Lower lobe of right lung (tissue), 2 donors: ENCODE measurements at regions not wholly inside any gene's neighbourhood (a gene's known extent, or its start where the extent isn't known, plus 50 kb on each side); places are given as distances from the start of the nearest gene placed in this dataset.

ENCODE experiments used
- ATAC-seq, 2 donors: fragments of 200-7000 bp; cut with Tn5 transposase; one replicate each; pipeline ENCODE4 v1.9.1; 2020 to 2022; ENCODE audit warnings: mild to moderate bottlenecking in 2 of 2, moderate library complexity in 2 of 2
- DNase-seq: peaks from one replicate; pipeline ENCODE4 v3.0.0-alpha.2; 2020
- H3K27ac ChIP-seq: fragments of 200-600 bp; one replicate; pipeline ENCODE4 v1.8.0; 2022
- H3K27me3 ChIP-seq: fragments of 200-600 bp; one replicate; pipeline ENCODE4 v1.8.0; 2022; ENCODE audit warnings: low read depth
- H3K36me3 ChIP-seq: fragments of 200-600 bp; one replicate; pipeline ENCODE4 v1.8.0; 2022; ENCODE audit warnings: mild to moderate bottlenecking
- H3K4me1 ChIP-seq: fragments of 200-600 bp; one replicate; pipeline ENCODE4 v1.8.0; 2022
- H3K4me3 ChIP-seq: fragments of 200-600 bp; one replicate; pipeline ENCODE4 v1.8.0; 2022; ENCODE audit warnings: mild to moderate bottlenecking
- H3K9me3 ChIP-seq: fragments of 200-600 bp; one replicate; pipeline ENCODE4 v1.8.0; 2022
- CTCF ChIP-seq: fragments of 200-600 bp; IDR thresholded peaks from one replicate; pipeline ENCODE4 v1.8.0; 2022; ENCODE audit warnings: antibody characterized with exemption, mild to moderate bottlenecking
- intact Hi-C: fragments of 100-400 bp; cut with DNase I; formaldehyde crosslinking; loops from one replicate; pipeline ENCODE4 v1.11.0; 2022
- donor health status: DM: no; HTN: yes; CAD: no; lungs with severe emphysema.

GRCh38 chr6:23728707-23729106 lies 397.3 kb upstream of the NRSN1 start:
- H3K27me3 ChIP-seq = no peaks in the 10 kb centered on the region
- peak; percentile 58 to 74 for ATAC-seq
- no peak overlapping the region for H3K4me3 ChIP-seq
- DNase-seq = no peak
- TF ChIP-seq CTCF = no peak
- H3K27ac ChIP-seq = no peak overlapping the region
- no peaks in the 10 kb centered on the region for H3K36me3 ChIP-seq
- H3K4me1 ChIP-seq = no peaks in the 10 kb centered on the region
- no peaks in the 10 kb centered on the region for H3K9me3 ChIP-seq
- intact Hi-C loops = no loop called here

GRCh38 chr6:23731609-23732008 lies 394.4 kb upstream of the NRSN1 start:
- no peak overlapping the region for H3K27ac ChIP-seq
- H3K27me3 ChIP-seq = no peaks in the 10 kb centered on the region
- ATAC-seq (no peak), DNase-seq (no peak)
- H3K36me3 ChIP-seq = no peaks in the 10 kb centered on the region
- no peak overlapping the region for H3K4me3 ChIP-seq
- no peaks in the 10 kb centered on the region for H3K9me3 ChIP-seq
- H3K4me1 ChIP-seq = no peaks in the 10 kb centered on the region
- intact Hi-C loops = no loop called here
- no peak for TF ChIP-seq CTCF

- no peaks in the 10 kb centered on the region for H3K27me3 ChIP-seq
- no peak overlapping the region for H3K27ac ChIP-seq
- no peak for TF ChIP-seq CTCF
- H3K9me3 ChIP-seq = no peaks in the 10 kb centered on the region
- DNase-seq (no peak), ATAC-seq (no peak)
- no peak overlapping the region for H3K4me3 ChIP-seq
- intact Hi-C loops = no loop called here
- no peaks in the 10 kb centered on the region for H3K36me3 ChIP-seq
- H3K4me1 ChIP-seq = no peaks in the 10 kb centered on the region
Observed at GRCh38 chr6:23732521-23732920, 393.5 kb upstream of the NRSN1 start.

GRCh38 chr6:23735151-23735550 lies 390.9 kb upstream of the NRSN1 start:
- Histone ChIP-seq H3K4me3 (no peak overlapping the region), H3K27me3 (no peaks in the 10 kb centered on the region), H3K9me3 (no peaks in the 10 kb centered on the region), H3K4me1 (no peaks in the 10 kb centered on the region), H3K36me3 (no peaks in the 10 kb centered on the region), H3K27ac (no peak overlapping the region)
- no peak for DNase-seq
- no peak for TF ChIP-seq CTCF
- intact Hi-C loops = no loop called here
- no peak for ATAC-seq

- no peak overlapping the region for H3K4me3 ChIP-seq
Observed at GRCh38 chr6:23736577-23736976, 389.4 kb upstream of the NRSN1 start.

More at GRCh38 chr6:23736577-23736976, 389.4 kb upstream of the NRSN1 start:
- no peak for ATAC-seq
- TF ChIP-seq CTCF = no peak
- no peak overlapping the region for H3K27ac ChIP-seq
- no peaks in the 10 kb centered on the region for H3K4me1 ChIP-seq
- intact Hi-C loops = no loop called here
- no peaks in the 10 kb centered on the region for H3K27me3 ChIP-seq
- H3K9me3 ChIP-seq = no peaks in the 10 kb centered on the region
- no peak for DNase-seq
- no peaks in the 10 kb centered on the region for H3K36me3 ChIP-seq
